Activated naive CD8-positive, alpha-beta T cell treated with anti-CD3 and anti-CD28 coated beads, Interleukin-2, amount 50 U/mL, for 16 hours (primary cell): ENCODE measurements at regions not wholly inside any gene's neighbourhood (a gene's known extent, or its start where the extent isn't known, plus 50 kb on each side); places are given as distances from the start of the nearest gene placed in this dataset.

Source experiments
- DNase-seq: peaks from one replicate; pipeline ENCODE4 v3.0.0-alpha.2; 2020; ENCODE audit warnings: low read depth, low spot score

DNA sequence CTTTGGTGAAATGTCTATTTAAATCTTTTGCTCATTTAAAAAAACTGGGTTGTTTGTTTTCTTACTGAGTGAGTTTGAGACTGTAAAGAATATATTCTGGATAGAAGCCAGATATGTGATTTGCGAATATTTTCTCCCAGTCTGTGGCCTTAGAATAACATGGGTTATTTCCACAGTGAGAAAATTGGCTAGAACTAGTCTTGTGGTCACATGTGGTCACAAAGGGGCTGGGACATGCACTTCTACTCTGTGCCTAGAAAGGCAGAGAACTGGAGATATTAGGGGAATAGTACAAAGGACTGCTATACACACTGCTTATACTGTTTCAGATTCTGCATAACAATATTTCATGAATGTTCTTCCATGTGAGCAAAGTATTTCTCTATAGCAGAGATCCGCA is 79.9 kb upstream of the RGMA start:
- DNase-seq: no peak

DNA sequence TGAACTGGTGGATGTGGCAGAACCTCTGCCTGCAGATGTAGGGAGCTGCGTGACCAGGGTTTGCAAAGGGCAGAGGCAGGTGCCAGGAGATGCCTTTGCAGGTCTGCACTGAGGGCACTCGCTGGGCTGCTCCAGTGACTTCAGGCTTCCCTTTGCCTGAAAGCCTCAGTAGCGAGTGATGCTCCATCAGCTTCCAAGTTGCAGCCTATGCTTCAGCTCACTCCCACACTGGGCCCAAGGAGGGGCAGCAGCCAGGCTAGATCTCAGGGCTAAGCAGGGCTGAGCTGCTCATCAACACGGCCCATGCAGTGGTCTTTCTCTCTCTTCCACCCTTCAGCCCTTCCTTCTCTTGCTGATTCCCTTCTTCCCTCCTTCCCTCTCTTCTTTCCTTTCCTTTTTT is 78.3 kb upstream of the RGMA start:
- DNase-seq: no peak

DNA sequence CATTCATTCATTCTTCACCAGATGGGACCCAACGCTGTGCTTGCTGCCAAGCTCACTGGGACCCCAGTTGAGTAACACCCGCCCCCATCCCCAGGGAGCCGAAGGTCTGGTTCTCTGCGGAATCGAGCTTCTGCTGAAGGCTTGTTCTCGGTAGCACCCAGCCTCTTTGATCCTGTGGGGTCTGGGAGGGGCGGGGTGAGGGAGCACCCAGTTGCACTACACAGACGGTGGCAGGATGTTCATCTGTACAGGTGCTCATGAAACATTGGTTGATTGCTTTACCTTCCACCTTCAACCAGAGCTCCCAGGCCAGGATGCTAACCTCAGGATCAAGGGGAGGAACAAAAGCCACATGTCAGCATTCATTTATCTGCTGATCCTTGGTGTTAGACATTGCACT is 77.7 kb upstream of the RGMA start:
- DNase-seq: no peak

DNA sequence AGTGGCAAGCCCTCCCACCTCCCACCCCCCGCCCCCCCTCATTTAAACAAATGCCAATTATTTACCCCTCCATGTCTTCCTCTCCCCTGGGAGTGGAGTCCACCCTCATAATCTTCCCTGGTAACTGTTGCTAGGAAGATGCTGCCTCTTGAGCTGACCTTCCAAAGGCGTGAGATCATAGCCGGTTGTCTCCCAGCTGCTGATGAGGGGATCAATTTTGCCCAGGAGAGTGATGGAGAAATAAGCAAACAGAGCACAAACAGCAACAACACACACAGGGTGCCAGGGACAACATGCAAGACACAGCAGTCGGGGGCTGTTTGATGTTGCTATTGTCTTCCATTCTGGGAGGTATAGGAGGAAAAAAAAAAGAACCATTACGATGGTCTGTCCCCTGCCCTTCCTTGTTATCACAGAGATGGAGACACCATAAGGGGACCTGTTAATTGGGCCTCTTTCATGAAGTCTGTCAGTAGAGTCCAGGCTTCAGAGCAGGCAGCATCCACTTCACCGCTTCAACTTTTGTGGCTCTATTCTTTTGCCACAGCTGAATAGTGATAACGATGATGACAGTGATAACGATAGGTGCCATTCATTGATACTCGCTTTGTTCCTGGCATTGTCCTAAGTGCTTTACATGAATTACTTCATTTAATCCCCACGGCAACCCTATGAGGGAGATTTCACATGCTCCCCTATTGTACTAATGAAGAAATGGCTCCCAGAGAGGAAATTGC is 76.9 kb upstream of the RGMA start:
- DNase-seq: no peak

DNA sequence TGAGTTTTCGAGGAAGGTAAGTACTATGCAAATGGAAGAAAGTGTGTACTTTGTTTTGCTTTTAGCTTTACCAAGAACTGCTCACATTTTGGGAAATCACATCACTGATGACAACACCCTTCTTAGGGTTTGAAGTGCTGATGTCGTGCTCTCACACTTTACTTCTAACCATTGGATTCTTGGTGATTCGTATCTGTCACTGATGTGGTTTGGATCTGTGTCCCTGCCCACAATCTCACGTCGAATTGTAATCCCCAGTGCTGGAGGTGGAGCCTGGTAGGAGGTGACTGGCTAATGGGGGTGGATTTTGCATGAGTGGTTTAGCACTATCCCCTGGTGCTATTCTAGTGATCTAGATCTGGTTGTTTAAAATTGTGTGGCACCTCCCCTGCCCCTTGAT is 75.4 kb upstream of the RGMA start:
- no peak for DNase-seq

DNA sequence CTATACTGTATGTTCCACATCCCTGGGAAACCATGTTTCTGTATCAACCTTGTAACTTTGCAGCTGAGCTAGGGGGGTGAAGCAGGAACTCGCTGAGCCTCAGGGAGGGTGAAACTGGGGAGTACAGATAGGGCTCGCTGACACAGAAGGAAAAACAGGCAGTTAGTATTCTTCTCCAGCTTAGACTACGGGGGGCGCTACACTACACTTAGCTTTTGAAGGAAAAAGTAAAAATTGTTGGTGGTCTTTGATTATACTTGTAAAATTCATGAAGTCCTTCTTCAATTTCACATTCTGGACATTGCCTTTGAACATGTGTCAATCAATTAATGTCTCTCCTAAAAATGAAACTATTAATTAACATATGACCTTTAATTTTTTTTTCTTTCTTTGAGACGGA is 73.5 kb upstream of the RGMA start:
- no peak for DNase-seq

DNA sequence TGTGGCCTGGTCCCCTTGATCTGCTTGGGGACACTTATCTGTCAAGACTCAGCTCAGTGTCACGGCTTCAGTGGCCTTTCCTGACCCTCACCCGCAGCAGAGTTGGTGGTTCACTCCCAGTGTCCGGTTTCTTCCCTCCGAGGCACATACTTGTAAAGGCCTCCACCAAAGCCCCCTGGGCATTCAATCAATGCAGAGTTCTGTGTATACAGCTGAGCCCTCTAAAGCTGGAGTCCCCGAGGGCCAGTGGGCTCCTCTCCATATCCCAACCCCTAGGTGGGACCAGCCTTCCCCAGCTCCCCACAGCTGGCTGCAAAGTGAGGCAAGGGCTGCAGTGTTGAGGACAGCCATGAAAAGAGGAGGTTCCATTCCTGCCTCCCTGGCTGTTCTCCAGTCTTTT is 70.9 kb upstream of the RGMA start:
- DNase-seq: no peak

DNA sequence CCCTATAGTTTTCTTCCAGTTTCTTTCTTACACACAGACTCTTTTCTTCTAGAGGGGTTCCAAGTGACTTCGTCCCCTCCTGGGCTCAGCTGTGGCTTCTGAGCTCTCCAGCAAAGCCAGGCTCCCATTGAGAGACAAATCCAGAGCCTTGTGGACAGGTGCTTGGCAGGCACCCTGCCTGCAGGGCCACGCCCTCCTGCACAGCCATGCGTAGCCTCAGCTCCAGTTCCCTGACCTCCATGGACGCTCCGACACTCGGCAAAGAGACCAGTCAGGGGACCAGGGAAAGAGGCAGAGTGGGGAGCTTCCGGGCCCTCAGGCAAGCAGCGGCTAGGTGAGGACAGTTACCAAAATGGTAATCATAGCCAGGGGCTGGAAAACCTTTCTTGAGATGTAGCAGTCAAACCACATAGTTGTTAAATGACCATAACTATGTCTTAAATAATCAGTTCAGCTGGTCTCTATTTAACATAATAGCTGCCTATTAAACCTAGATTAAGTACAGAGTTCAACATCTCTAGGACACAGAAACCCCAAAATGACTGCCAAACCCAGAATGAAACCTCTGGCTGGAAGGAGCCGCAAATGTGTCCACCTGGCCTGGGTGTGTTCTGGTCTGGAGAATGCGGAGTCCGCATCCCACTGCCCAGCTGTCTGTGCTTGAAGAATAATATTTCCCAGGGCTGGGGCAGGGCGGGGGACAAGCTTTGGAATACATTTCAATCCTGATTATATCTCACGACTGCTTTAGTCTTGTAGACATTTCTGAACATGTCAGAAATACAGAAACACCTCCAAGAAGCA is 69.3 kb upstream of the RGMA start:
- DNase-seq: no peak

DNA sequence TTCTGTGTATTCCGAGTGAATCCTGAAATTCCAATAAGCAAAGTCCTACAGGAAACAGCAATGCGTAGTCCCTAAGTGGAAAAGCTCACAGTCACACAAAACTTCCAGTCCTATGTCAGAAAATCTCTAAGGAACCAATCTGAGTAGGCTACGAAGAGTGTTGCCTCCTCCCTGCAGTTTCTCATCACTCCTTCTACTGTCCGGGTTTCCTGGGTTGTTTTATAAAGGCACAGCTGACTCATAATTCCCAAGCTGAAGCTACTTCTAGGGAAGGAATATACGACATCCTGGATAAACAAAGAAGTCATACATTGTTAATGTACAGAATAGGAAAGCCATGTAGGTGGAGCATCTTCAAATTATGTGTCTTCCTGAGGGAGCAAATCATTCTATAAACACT is 65.7 kb upstream of the RGMA start:
- DNase-seq: no peak

DNA sequence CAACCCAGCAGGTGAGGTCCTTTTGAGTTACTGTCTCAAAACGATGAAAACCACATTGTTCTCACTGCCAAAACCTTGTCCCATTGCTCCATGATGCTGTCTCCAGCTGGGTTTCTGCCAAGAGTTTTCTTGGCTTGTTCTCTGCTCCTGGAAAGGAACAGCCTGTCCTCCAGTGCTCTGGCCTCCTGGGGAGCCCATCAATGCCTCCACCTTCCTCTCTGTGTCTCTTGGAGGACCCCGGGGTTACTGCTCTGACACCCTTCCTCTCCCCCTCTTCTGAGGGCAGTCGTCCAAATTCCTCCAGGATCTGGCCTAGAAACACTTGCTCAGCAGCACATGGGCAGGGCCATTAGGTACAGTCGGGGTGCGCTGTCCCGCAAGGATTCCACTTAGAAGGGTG is 63.9 kb upstream of the RGMA start:
- DNase-seq: no peak

DNA sequence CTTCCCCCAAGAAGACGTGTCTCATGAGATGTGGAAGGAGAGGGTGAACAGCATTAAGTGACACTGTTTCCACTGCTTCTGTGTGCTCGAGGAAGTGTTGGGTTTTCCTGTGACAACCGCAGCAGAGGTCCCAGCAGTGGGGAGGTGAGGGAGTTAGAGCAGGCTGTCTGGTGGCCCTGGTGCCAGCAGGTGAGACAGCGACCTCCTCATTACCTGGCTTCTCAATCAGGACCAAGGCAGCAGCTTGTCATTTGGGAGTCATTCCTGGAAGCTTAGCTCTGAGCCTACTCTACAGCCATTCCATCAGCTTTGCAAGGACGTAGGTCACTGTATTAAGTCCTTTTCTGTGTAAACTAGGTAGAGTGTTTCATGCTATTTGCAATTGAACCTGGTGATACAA is 63.3 kb upstream of the RGMA start:
- no peak for DNase-seq

DNA sequence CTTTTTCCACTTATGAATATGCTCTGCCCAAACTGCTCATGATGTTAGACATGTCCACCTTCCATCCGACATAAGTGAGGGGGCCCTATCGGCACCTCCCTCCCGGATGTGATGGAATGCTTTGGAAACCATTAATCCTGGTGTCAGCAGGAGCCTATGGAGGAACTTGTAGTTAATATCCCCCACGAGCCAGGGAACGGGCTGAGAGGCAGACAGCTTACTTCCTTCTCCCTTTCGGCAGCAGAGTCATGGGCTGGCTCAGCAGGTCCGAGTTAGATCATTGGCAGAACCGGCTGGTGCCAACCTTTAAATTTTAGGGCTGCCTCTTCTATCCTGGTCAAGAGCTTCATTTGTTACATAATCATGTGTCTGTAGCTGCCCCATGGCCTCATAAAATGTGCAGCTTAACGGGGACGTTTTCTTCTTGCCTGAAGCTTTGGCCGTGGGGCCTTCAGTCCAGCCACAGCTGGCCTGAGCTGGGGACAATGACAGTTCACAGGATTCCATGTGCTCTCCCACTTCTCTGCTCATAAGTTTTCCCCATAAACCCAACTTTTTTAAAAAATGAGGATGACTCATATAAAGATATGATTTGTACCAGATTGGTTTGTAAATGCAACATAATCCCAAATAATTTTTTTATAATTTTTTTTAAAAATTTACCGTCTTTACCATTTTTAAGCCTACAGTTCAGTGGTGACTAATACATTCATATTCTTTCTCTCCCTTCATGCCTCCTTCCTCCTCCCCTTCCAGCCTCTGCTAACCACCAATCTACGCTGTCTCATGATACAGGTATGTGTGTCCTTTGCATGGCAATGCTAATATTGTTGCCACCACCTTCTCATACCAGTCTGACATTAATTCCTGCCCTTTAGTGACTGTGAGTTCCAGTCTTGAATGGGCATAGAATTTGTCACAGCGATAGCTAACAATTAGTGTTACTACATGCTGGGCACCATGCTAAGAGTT is 62.2 kb upstream of the RGMA start:
- DNase-seq: no peak

DNA sequence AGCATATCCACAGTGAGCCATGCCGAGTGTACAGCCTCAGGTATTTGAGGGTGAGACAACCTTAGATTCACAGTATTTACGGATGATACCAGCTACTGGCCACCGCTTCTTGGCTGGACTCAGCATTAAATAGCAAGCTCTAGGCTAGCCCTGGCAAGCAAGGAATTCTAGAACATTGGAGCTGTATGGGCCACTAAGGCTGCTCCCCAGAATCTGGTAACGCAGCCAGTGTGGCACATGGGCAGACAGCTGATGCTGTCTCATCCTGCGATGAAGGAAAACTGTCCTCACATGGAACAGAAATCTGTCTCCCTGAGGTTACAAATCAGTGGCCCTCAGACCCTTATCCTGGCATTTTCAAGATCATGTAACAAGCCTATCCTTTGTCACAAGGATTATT is 57.6 kb upstream of the RGMA start:
- DNase-seq: no peak

DNA sequence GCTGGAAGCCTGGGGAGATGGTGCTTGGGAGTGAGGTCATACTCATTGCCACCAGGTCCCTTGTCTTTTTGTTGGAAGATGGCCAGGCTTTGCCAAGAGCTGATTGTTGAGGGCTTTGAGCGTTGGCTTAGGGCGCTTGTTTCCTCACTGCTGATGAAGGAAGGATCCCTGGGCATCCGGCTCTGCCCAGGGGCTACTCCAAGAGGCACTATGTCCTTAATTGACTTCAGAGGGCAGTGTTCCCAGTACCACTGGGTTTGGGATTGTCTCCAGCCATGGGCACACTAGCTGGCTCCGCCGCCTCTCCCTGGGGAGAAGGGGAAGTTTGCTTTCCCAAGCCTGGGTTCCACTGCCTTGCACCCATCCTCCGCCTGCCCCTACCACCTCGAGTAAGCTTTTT is 57.2 kb upstream of the RGMA start:
- no peak for DNase-seq

DNA sequence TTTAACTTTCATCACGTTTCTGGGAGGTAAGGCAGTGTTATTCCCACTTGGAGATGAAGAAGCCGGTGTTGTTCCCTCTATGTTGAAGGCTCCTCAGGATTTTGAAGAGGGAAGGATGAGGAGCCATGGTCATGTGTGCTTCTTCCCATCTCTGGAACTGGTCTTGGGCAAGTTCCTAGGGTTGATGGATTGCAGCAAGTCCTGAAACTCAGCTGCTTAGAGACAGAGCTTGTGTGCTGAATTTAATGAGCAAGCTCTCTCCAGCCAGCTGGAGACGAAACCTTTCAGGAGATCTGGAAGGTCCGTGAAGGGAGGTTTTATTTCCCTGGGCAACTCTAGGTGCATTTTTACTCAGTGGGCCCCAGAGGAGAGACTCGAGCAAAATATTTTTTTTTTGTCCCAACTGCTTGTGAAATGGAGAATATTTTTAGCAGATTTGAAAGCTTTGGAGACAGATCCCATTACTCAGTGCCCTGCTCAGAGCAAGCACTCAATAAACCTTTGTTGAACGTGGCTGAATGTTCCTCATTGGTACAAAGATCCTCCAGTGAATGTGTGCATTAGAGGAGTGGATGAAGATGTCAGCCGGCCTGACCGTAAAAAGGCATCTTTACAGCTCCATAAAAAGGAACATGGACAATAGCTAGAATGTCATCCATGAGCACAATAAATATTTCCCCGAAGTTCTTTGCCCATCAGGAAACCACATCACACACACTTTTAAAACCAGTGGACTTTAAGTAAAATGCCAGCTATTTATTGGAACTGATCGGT is 55.6 kb upstream of the RGMA start:
- no peak for DNase-seq

DNA sequence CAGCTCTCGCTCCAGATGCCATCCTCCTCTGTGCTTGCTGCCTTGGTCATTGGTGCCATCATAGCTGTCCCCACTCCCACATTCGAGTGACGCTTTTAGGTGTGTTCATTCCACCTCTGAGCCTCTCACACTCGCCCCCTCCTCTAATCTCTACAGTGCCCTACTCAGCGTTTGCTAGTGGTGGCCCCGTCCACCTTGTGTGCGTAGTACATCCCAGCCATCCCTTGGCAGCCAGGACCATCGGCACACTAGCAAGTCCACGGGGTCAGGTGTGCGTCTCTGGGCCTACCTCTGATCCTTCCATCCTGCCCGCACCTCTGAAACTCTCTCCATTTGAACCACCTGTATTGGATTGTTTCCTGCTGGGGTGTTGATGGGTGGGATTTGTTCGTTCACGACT is 54.2 kb upstream of the RGMA start:
- no peak for DNase-seq

DNA sequence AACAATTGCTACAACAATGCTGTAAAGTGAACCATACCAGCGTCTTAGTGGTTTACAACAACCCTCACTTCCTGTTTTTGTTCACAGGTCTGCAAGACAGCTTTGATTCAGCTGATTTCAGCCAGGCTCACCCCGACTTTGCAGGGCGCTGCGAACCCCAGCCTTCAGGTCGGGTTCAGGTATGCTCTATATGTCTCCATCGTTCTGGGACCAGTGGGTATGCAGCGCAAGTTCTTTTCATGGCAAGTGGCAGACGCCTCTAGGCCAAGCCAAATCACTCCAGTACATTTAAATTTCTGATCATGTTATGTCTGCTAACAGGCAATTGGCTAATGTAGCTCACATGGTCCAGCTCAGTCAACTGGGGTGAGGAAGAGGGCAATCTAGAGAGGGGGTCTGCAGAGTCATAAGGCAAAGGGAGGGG is 52.4 kb upstream of the RGMA start:
- no peak for DNase-seq

DNA sequence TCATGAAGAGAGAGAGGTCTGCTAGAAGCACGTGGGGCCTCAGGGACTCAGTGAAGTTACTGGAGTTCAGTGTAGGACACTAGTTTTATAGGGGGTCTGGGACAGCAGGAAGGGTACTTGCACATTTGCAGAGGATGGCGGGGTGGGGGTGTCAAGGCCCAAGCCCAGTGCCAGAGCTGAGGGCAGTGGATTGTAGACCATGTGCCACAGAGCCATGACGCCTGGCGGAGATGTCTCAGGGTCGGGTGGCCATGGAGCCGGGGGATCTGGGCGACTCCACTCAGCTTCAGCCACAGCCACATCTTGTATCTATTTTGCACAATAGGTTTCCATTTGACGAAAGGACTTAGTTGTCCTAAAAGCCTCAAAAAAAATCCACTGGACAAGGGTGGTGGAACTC is 50.4 kb upstream of the RGMA start:
- no peak for DNase-seq

DNA sequence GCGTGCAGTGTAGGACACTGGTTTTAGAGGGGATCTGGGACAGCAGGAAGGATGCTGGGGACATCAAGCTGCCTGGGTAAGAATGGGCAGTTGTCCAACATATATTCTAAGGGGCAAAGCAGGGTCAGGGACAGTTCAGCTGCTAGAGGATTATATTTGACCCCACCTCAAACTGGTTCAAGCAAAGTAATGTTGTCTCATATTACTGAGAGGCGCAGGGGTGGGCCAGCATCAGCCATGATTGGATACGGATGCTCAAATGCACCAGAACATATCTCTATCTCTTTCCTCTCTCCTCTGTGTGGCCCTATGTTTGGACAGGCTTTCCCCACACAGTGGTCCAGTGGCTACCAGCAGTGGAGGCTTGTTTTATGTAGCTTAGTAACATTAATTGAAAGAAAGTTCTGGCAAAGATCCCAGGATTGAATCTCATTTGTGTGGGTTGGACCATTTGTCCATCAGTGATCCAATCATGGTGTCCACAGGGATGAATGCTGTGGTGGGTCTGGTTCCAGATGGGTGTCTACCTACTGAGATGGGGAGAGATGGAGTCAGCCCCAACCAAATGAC is 49.8 kb upstream of the RGMA start:
- DNase-seq: no peak
